ENCODE measurements at regions not wholly inside any gene's neighbourhood (a gene's known extent, or its start where the extent isn't known, plus 50 kb on each side); places are given as distances from the start of the nearest gene placed in this dataset.

GRCh38 chr3:82262193-82262592, 500.7 kb upstream of the GBE1 start:
- ATAC-seq = no peak

GRCh38 chr3:82261637-82262036, 500.2 kb upstream of the GBE1 start:
- ATAC-seq (no peak), DNase-seq (no peak)
- Mint-ChIP-seq H3K27me3 (ENCODE audit: low read depth) (no peaks in the 10 kb centered on the region), H3K9me3 (peaks cover 10% of the 10 kb centered on the region), H3K36me3 (ENCODE audit: insufficient read depth) (no peaks in the 10 kb centered on the region), H3K4me3 (no peak overlapping the region), H3K4me1 (ENCODE audit: low read depth) (no peaks in the 10 kb centered on the region)

More at GRCh38 chr3:82262193-82262592, 500.7 kb upstream of the GBE1 start:
- no peaks in the 10 kb centered on the region for H3K36me3 Mint-ChIP-seq (ENCODE audit: insufficient read depth)
- peaks cover 10% of the 10 kb centered on the region for H3K9me3 Mint-ChIP-seq
- DNase-seq = no peak
- H3K4me3 Mint-ChIP-seq = no peak overlapping the region
- H3K4me1 Mint-ChIP-seq (ENCODE audit: low read depth) = no peaks in the 10 kb centered on the region
- H3K27me3 Mint-ChIP-seq (ENCODE audit: low read depth) = no peaks in the 10 kb centered on the region

- DNase-seq = no peak
- Mint-ChIP-seq H3K36me3 (ENCODE audit: insufficient read depth) (no peaks in the 10 kb centered on the region), H3K27me3 (ENCODE audit: low read depth) (no peaks in the 10 kb centered on the region)
These were observed 499.6 kb upstream of the GBE1 start for GRCh38 chr3:82261013-82261412.

GRCh38 chr3:82259994-82260393, 498.5 kb upstream of the GBE1 start:
- Mint-ChIP-seq H3K4me1 (ENCODE audit: low read depth) (no peaks in the 10 kb centered on the region), H3K9me3 (peaks cover 6% of the 10 kb centered on the region), H3K4me3 (no peak overlapping the region), H3K27me3 (ENCODE audit: low read depth) (no peaks in the 10 kb centered on the region), H3K36me3 (ENCODE audit: insufficient read depth) (no peaks in the 10 kb centered on the region)
- DNase-seq (no peak), ATAC-seq (no peak)

More at GRCh38 chr3:82261013-82261412, 499.6 kb upstream of the GBE1 start:
- H3K4me1 Mint-ChIP-seq (ENCODE audit: low read depth) = no peaks in the 10 kb centered on the region
- no peak for ATAC-seq
- peaks cover 10% of the 10 kb centered on the region for H3K9me3 Mint-ChIP-seq
- H3K4me3 Mint-ChIP-seq = no peak overlapping the region

- Mint-ChIP-seq H3K27me3 (ENCODE audit: low read depth) (no peaks in the 10 kb centered on the region), H3K36me3 (ENCODE audit: insufficient read depth) (no peaks in the 10 kb centered on the region), H3K4me1 (ENCODE audit: low read depth) (no peaks in the 10 kb centered on the region), H3K9me3 (peaks cover 3% of the 10 kb centered on the region), H3K4me3 (no peak overlapping the region)
- DNase-seq (no peak), ATAC-seq (no peak)
These were observed 478.9 kb upstream of the GBE1 start for GRCh38 chr3:82240322-82240721.

- Mint-ChIP-seq H3K9me3 (peaks cover 3% of the 10 kb centered on the region), H3K36me3 (ENCODE audit: insufficient read depth) (no peaks in the 10 kb centered on the region), H3K4me1 (ENCODE audit: low read depth) (no peaks in the 10 kb centered on the region), H3K4me3 (no peak overlapping the region), H3K27me3 (ENCODE audit: low read depth) (no peaks in the 10 kb centered on the region)
- DNase-seq = no peak
- no peak for ATAC-seq
These were observed 474.8 kb upstream of the GBE1 start for GRCh38 chr3:82236257-82236656.

- Mint-ChIP-seq H3K9me3 (peaks cover 4% of the 10 kb centered on the region), H3K27me3 (ENCODE audit: low read depth) (no peaks in the 10 kb centered on the region), H3K36me3 (ENCODE audit: insufficient read depth) (no peaks in the 10 kb centered on the region), H3K4me1 (ENCODE audit: low read depth) (no peaks in the 10 kb centered on the region), H3K4me3 (no peak overlapping the region)
- peak; percentile 60 to 67 for ATAC-seq
- no peak for DNase-seq
These were observed 468.0 kb upstream of the GBE1 start for GRCh38 chr3:82229397-82229796.

GRCh38 chr3:82224661-82225060, 463.2 kb upstream of the GBE1 start:
- DNase-seq = no peak
- no peak for ATAC-seq
- Mint-ChIP-seq H3K9me3 (peaks cover 11% of the 10 kb centered on the region), H3K4me3 (no peak overlapping the region), H3K4me1 (ENCODE audit: low read depth) (no peaks in the 10 kb centered on the region), H3K36me3 (ENCODE audit: insufficient read depth) (no peaks in the 10 kb centered on the region), H3K27me3 (ENCODE audit: low read depth) (no peaks in the 10 kb centered on the region)

GRCh38 chr3:82222401-82222800, 461.0 kb upstream of the GBE1 start:
- peaks cover 8% of the 10 kb centered on the region for H3K9me3 Mint-ChIP-seq
- ATAC-seq = no peak
- H3K4me1 Mint-ChIP-seq (ENCODE audit: low read depth) = no peaks in the 10 kb centered on the region
- DNase-seq = no peak
- H3K27me3 Mint-ChIP-seq (ENCODE audit: low read depth) = no peaks in the 10 kb centered on the region
- H3K4me3 Mint-ChIP-seq = no peak overlapping the region
- H3K36me3 Mint-ChIP-seq (ENCODE audit: insufficient read depth) = no peaks in the 10 kb centered on the region

GRCh38 chr3:82217571-82217970, 456.1 kb upstream of the GBE1 start:
- ATAC-seq (no peak), DNase-seq (no peak)
- no peak overlapping the region for H3K4me3 Mint-ChIP-seq
- no peaks in the 10 kb centered on the region for H3K36me3 Mint-ChIP-seq (ENCODE audit: insufficient read depth)
- no peaks in the 10 kb centered on the region for H3K27me3 Mint-ChIP-seq (ENCODE audit: low read depth)
- H3K4me1 Mint-ChIP-seq (ENCODE audit: low read depth) = no peaks in the 10 kb centered on the region
- peaks cover 8% of the 10 kb centered on the region for H3K9me3 Mint-ChIP-seq

GRCh38 chr3:82208002-82208710, 446.7 kb upstream of the GBE1 start:
- Mint-ChIP-seq H3K27me3 (ENCODE audit: low read depth) (no peaks in the 10 kb centered on the region), H3K4me3 (no peak overlapping the region), H3K4me1 (ENCODE audit: low read depth) (no peaks in the 10 kb centered on the region), H3K36me3 (ENCODE audit: insufficient read depth) (no peaks in the 10 kb centered on the region), H3K9me3 (peaks cover 7% of the 10 kb centered on the region)
- ATAC-seq = no peak
- DNase-seq = no peak

- ATAC-seq (no peak), DNase-seq (no peak)
- Mint-ChIP-seq H3K4me1 (ENCODE audit: low read depth) (no peaks in the 10 kb centered on the region), H3K4me3 (no peak overlapping the region), H3K27me3 (ENCODE audit: low read depth) (no peaks in the 10 kb centered on the region), H3K36me3 (ENCODE audit: insufficient read depth) (no peaks in the 10 kb centered on the region), H3K9me3 (peaks cover 12% of the 10 kb centered on the region)
These were observed 440.8 kb upstream of the GBE1 start for GRCh38 chr3:82202269-82202668.

GRCh38 chr3:82201316-82201715, 439.9 kb upstream of the GBE1 start:
- Mint-ChIP-seq H3K4me1 (ENCODE audit: low read depth) (no peaks in the 10 kb centered on the region), H3K36me3 (ENCODE audit: insufficient read depth) (no peaks in the 10 kb centered on the region), H3K9me3 (peaks cover 12% of the 10 kb centered on the region), H3K27me3 (ENCODE audit: low read depth) (no peaks in the 10 kb centered on the region), H3K4me3 (no peak overlapping the region)
- DNase-seq (no peak), ATAC-seq (no peak)

- Mint-ChIP-seq H3K9me3 (peaks cover 14% of the 10 kb centered on the region), H3K4me3 (no peak overlapping the region), H3K27me3 (ENCODE audit: low read depth) (no peaks in the 10 kb centered on the region), H3K4me1 (ENCODE audit: low read depth) (no peaks in the 10 kb centered on the region), H3K36me3 (ENCODE audit: insufficient read depth) (no peaks in the 10 kb centered on the region)
- ATAC-seq (no peak), DNase-seq (no peak)
These were observed 436.6 kb upstream of the GBE1 start for GRCh38 chr3:82198009-82198408.

- ATAC-seq = no peak
- no peaks in the 10 kb centered on the region for H3K36me3 Mint-ChIP-seq (ENCODE audit: insufficient read depth)
- H3K4me3 Mint-ChIP-seq = no peak overlapping the region
- no peaks in the 10 kb centered on the region for H3K27me3 Mint-ChIP-seq (ENCODE audit: low read depth)
- no peak for DNase-seq
- H3K4me1 Mint-ChIP-seq (ENCODE audit: low read depth) = no peaks in the 10 kb centered on the region
- peaks cover 13% of the 10 kb centered on the region for H3K9me3 Mint-ChIP-seq
These were observed 435.2 kb upstream of the GBE1 start for GRCh38 chr3:82196645-82197044.

Data from activated T-cell treated with anti-CD3 and anti-CD28 coated beads, Interleukin-2, amount 50 U/mL, for 4 hours (primary cell).